NCI-H345 (cell line): ENCODE measurements at regions not wholly inside any gene's neighbourhood (a gene's known extent, or its start where the extent isn't known, plus 50 kb on each side); places are given as distances from the start of the nearest gene placed in this dataset.
"Not testable (repeated sequence)": the region's sequence is repeated elsewhere in the genome, so short reads cannot be mapped to it uniquely, and the experiment has no call there.

Experiments used
- DNase-seq: peaks from one replicate; lab custom pipeline; 2025; lab: John Stamatoyannopoulos, UW

- DNase-seq: no peak
Measured at GRCh38 chr4:42824278-42824977, 68.1 kb upstream of the GRXCR1 start.

- DNase-seq: no peak
Measured at GRCh38 chr4:42821230-42821629, 71.3 kb upstream of the GRXCR1 start.

- no peak for DNase-seq
Measured at GRCh38 chr4:42819863-42820514, 72.5 kb upstream of the GRXCR1 start.

GRCh38 chr4:42817913-42818312 is 74.6 kb upstream of the GRXCR1 start:
- DNase-seq: no peak

- DNase-seq: no peak
Measured at GRCh38 chr4:42816880-42817400, 75.6 kb upstream of the GRXCR1 start.

GRCh38 chr4:42816189-42816879 is 76.2 kb upstream of the GRXCR1 start:
- no peak for DNase-seq

- no peak for DNase-seq
Measured at GRCh38 chr4:42809419-42810084, 83.0 kb upstream of the GRXCR1 start.

- no peak for DNase-seq
Measured at GRCh38 chr4:42806303-42806835, 86.1 kb upstream of the GRXCR1 start.

- no peak for DNase-seq
Measured at GRCh38 chr4:42789041-42789567, 103.4 kb upstream of the GRXCR1 start.

- DNase-seq: no peak
Measured at GRCh38 chr4:42787079-42787463, 105.4 kb upstream of the GRXCR1 start.

- peak; percentile 77 for DNase-seq
Measured at GRCh38 chr4:42786350-42787078, 106.0 kb upstream of the GRXCR1 start.

- DNase-seq: no peak
Measured at GRCh38 chr4:42785817-42786216, 106.7 kb upstream of the GRXCR1 start.

- DNase-seq: no peak
Measured at GRCh38 chr4:42781315-42781714, 111.2 kb upstream of the GRXCR1 start.

GRCh38 chr4:42778349-42778748 is 114.2 kb upstream of the GRXCR1 start:
- DNase-seq: peak; percentile 6

GRCh38 chr4:42768125-42768748 is 111.3 kb upstream of the ATP8A1 start:
- peak; percentile 34 for DNase-seq

- no peak for DNase-seq
Measured at GRCh38 chr4:42767669-42768068, 110.8 kb upstream of the ATP8A1 start.

- no peak for DNase-seq
Measured at GRCh38 chr4:42761804-42762203, 104.9 kb upstream of the ATP8A1 start.

- not testable (repeated sequence) for DNase-seq
Measured at GRCh38 chr4:42754965-42755364, 98.1 kb upstream of the ATP8A1 start.

GRCh38 chr4:42751587-42751986 is 94.7 kb upstream of the ATP8A1 start:
- DNase-seq: no peak

GRCh38 chr4:42750856-42751255 is 94.0 kb upstream of the ATP8A1 start:
- DNase-seq: peak; percentile 25

- DNase-seq: peak; percentile 5
Measured at GRCh38 chr4:42750091-42750490, 93.2 kb upstream of the ATP8A1 start.
